ENCODE measurements at regions not wholly inside any gene's neighbourhood (a gene's known extent, or its start where the extent isn't known, plus 50 kb on each side); places are given as distances from the start of the nearest gene placed in this dataset.

DNA sequence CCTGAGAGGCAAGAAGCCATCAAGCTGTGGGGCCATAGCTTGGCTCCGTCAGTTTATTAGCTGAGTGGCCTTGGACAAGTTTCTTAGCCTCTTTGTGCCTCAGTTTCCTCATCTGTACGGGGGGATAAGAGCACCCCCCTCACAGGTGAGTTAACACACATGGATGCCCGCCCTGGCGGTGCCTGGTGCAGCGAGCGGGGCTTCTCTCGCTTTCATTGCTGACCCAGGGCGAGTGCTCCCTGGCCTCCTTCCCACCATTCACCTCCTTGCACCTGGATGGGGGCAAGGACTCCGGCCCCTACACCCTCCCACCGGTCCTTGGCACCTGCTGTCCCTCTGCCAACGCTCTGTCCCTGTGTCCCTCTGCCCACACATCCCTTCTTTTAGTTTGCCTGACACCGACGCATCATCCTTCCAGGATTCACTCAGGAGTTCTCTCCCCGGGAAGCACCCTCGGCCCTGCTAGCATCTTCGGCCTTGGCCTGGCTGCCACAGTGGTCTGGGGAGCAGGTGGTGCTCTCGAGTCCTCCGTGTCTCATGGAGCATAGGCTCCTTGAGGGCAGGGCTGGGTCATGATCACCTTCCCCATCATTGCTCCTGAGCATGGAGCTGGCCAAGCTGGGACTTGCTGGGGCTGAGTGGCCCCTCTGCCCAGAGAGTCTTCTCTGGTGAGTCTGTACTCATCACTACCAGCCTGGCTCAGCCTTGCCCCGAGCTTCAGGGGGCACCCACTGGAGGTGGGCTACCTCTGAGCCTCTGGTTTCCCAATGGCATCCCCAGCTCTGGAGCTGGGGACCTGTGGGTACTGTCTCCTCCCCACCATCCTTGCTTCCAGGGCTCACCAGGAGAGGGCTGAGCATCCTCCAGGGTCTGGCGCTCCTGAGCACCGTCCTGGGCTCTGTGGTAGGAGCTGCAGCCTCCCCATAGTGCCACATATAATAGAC, 53.8 kb upstream of the SORCS2 start:
- Mint-ChIP-seq H3K27me3 (peaks cover 4% of the 10 kb centered on the region), H3K27ac (no peak overlapping the region), H3K4me1 (no peaks in the 10 kb centered on the region), H3K9me3 (ENCODE audit: insufficient read depth) (no peaks in the 10 kb centered on the region), H3K4me3 (no peak overlapping the region)
- no peak overlapping the region for H2AFZ ChIP-seq (ENCODE audit: insufficient read depth, low read depth, low read length, poor library complexity, severe bottlenecking)
- TF ChIP-seq, protein P1, sequence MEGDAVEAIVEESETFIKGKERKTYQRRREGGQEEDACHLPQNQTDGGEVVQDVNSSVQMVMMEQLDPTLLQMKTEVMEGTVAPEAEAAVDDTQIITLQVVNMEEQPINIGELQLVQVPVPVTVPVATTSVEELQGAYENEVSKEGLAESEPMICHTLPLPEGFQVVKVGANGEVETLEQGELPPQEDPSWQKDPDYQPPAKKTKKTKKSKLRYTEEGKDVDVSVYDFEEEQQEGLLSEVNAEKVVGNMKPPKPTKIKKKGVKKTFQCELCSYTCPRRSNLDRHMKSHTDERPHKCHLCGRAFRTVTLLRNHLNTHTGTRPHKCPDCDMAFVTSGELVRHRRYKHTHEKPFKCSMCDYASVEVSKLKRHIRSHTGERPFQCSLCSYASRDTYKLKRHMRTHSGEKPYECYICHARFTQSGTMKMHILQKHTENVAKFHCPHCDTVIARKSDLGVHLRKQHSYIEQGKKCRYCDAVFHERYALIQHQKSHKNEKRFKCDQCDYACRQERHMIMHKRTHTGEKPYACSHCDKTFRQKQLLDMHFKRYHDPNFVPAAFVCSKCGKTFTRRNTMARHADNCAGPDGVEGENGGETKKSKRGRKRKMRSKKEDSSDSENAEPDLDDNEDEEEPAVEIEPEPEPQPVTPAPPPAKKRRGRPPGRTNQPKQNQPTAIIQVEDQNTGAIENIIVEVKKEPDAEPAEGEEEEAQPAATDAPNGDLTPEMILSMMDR (IDR thresholded peaks at IDR 0.05) = no peak
- ChIA-PET CTCF (no interaction called here), POLR2A (no interaction called here)
- intact Hi-C loops (cut with micrococcal nuclease) = no loop called here
- no peak overlapping the region for H3K27ac ChIP-seq (ENCODE audit: low read length in 2 of 2)
- 74% methylated on average over 17 of the region's 21 CpGs for WGBS (ENCODE audit: insufficient coverage)
- no peak overlapping the region for H3K9ac ChIP-seq (ENCODE audit: low read length)
- DNase-seq = no peak
- H3K4me1 ChIP-seq (ENCODE audit: control insufficient read depth in 2 of 2, insufficient read depth in 2 of 2, low read length in 2 of 2) = no peaks in the 10 kb centered on the region
- no peaks in the 10 kb centered on the region for H4K20me1 ChIP-seq (ENCODE audit: control insufficient read depth, insufficient read depth, low read length, poor library complexity, severe bottlenecking)
- no peak overlapping the region for H3K4me3 ChIP-seq (ENCODE audit: control extremely low read depth in 1 of 5, extremely low read depth in 1 of 5, insufficient read depth in 1 of 5, low read depth in 2 of 5, low read length in 4 of 5)
- no peaks in the 10 kb centered on the region for H3K27me3 ChIP-seq (replicated peaks in 1 of 4; ENCODE audit: control extremely low read depth in 1 of 4, control insufficient read depth in 3 of 4, insufficient read depth in 4 of 4, low read length in 3 of 4)
- no peak for ATAC-seq (ENCODE audit: low read depth)
- no peaks in the 10 kb centered on the region for H3K36me3 ChIP-seq (replicated peaks in 1 of 2; ENCODE audit: control extremely low read depth in 1 of 2, control insufficient read depth in 1 of 2, extremely low read depth in 1 of 2, insufficient read depth in 2 of 2, low read length in 1 of 2)
- H3K79me2 ChIP-seq (ENCODE audit: control insufficient read depth, insufficient read depth, low read length) = no peaks in the 10 kb centered on the region
- no peak overlapping the region for H3K4me2 ChIP-seq (replicated peaks; ENCODE audit: low read depth, low read length, poor library complexity, severe bottlenecking)
- H3K9me3 ChIP-seq (ENCODE audit: control extremely low read depth in 1 of 3, control insufficient read depth in 2 of 3, insufficient read depth in 1 of 3, low read length in 2 of 3) = no peaks in the 10 kb centered on the region

DNA sequence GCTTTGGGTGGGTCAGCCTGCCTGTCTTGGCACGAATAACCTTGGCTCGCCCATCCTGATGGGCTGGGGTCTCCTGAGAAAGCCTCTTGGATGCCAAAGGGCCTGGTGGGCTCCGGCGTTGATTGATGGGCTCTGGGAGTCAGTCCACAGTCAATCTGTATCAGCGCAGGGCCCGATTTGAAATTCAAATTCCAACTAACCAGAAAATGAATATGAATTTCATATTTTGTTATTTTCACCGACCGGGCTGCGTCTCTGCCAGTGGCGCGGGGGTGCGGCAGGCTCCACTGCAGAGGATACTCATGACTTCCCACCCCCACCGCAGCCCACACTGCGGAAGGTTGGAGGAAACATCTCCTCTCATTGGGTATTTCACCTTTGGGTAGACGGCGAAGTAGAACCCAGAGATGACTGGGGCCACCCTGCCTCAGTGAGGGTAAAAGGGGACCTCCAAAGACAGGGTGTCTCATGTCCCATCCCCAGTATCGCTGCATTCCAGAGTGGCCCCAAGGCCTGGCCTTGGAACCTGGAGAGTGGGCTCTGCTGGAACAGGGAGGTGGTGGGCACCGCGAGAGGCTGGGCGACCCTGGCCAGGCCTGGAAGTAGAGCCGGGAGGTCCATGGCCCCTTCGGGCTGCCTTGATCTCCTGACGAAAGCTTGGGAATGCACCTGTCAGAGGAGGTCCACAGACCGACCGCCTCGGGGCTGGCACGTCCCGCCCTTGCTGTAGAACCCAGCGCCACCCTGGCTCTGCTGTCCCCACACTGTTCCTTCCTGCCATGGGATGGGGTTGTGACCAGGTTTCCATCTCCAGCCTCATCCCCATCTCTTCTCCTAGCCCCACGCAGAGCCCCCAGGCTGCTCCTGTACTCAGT, 54.8 kb upstream of the SORCS2 start:
- no peaks in the 10 kb centered on the region for H3K4me1 ChIP-seq (ENCODE audit: control insufficient read depth in 2 of 2, insufficient read depth in 2 of 2, low read length in 2 of 2)
- POLR2A ChIA-PET = no interaction called here
- 93% methylated on average over 22 of the region's 30 CpGs for WGBS (ENCODE audit: insufficient coverage)
- H3K4me2 ChIP-seq (replicated peaks; ENCODE audit: low read depth, low read length, poor library complexity, severe bottlenecking) = no peak overlapping the region
- TF ChIP-seq EZH2 (IDR thresholded peaks at IDR 0.05; ENCODE audit: borderline replicate concordance, insufficient read depth, low read depth, low read length, poor library complexity, severe bottlenecking) = no peak
- TF ChIP-seq, protein P1 (IDR thresholded peaks at IDR 0.05) = no peak
- ATAC-seq (ENCODE audit: low read depth) = no peak
- CTCF ChIA-PET = no interaction called here
- peaks cover 0 to 9% (median 0%) of the 10 kb centered on the region in 3 donors for H3K9me3 ChIP-seq (ENCODE audit: control extremely low read depth in 1 of 3, control insufficient read depth in 2 of 3, insufficient read depth in 1 of 3, low read length in 2 of 3)
- Mint-ChIP-seq H3K4me1 (no peaks in the 10 kb centered on the region), H3K9me3 (ENCODE audit: insufficient read depth) (no peaks in the 10 kb centered on the region), H3K27ac (no peak overlapping the region), H3K27me3 (peaks cover 4% of the 10 kb centered on the region), H3K4me3 (no peak overlapping the region)
- H3K36me3 ChIP-seq (replicated peaks in 1 of 2; ENCODE audit: control extremely low read depth in 1 of 2, control insufficient read depth in 1 of 2, extremely low read depth in 1 of 2, insufficient read depth in 2 of 2, low read length in 1 of 2) = no peaks in the 10 kb centered on the region
- DNase-seq = no peak
- no peaks in the 10 kb centered on the region for H3K79me2 ChIP-seq (ENCODE audit: control insufficient read depth, insufficient read depth, low read length)
- no peak overlapping the region for H2AFZ ChIP-seq (ENCODE audit: insufficient read depth, low read depth, low read length, poor library complexity, severe bottlenecking)
- no peaks in the 10 kb centered on the region for H3K27me3 ChIP-seq (replicated peaks in 1 of 4; ENCODE audit: control extremely low read depth in 1 of 4, control insufficient read depth in 3 of 4, insufficient read depth in 4 of 4, low read length in 3 of 4)
- no peaks in the 10 kb centered on the region for H4K20me1 ChIP-seq (ENCODE audit: control insufficient read depth, insufficient read depth, low read length, poor library complexity, severe bottlenecking)
- no peak overlapping the region for H3K27ac ChIP-seq (ENCODE audit: low read length in 2 of 2)
- H3K9ac ChIP-seq (ENCODE audit: low read length) = no peak overlapping the region
- intact Hi-C loops (cut with micrococcal nuclease) = no loop called here
- no peak overlapping the region for H3K4me3 ChIP-seq (ENCODE audit: control extremely low read depth in 1 of 5, extremely low read depth in 1 of 5, insufficient read depth in 1 of 5, low read depth in 2 of 5, low read length in 4 of 5)
